Keratinocyte (primary cell): ENCODE measurements at regions not wholly inside any gene's neighbourhood (a gene's known extent, or its start where the extent isn't known, plus 50 kb on each side); places are given as distances from the start of the nearest gene placed in this dataset.

Experiments used
- CTCF ChIP-seq, 3 experiments: IDR thresholded peaks in 1 of 3; conservative IDR thresholded peaks in 1 of 3; optimal IDR thresholded peaks in 1 of 3; 2 replicates in 2 of 3; 3 replicates in 1 of 3; pipeline versions ENCODE3 to v1.5.1; 2011; ENCODE audit warnings: low read length in 3 of 3, mild to moderate bottlenecking in 3 of 3, moderate library complexity in 2 of 3, control low read depth in 1 of 3, inconsistent platforms in 1 of 3; ENCODE audit not compliant: insufficient read depth in 2 of 3; ENCODE audit errors: extremely low read depth in 1 of 3
- EZH2 ChIP-seq: IDR thresholded peaks from one replicate; pipeline ENCODE4 v1.6.1; 2012; ENCODE audit warnings: inconsistent platforms, mild to moderate bottlenecking, low read length, moderate library complexity

DNA sequence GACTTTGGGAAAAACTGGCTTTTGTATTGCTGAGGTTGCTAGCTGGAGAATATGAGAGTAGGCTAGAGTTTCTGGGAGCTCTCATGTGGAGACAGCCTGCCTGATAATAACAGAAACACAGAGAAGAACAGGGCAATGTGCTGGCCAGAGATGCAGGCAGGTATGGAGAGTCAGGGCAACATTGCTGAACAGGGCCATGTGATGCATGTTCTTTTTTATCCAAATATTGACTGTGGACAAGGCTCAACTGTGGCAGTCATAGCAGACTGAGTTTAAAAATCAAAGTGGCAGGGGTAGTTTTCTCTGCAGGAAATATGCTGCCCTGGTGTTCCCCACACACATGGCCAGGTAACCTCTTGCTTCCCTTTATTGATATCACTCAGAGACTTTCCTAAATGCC lies 381.1 kb downstream of the RASEF start:
- TF ChIP-seq CTCF (optimal IDR thresholded peaks at IDR 0.05 in 1 of 3, IDR thresholded peaks at IDR 0.05 in 1 of 3, conservative IDR thresholded peaks at IDR 0.05 in 1 of 3; ENCODE audit: extremely low read depth in 1 of 3, insufficient read depth in 2 of 3, low read length in 3 of 3) (no peak), EZH2 (no peak)
